Colonic mucosa (tissue), 4 donors: ENCODE measurements at regions not wholly inside any gene's neighbourhood (a gene's known extent, or its start where the extent isn't known, plus 50 kb on each side); places are given as distances from the start of the nearest gene placed in this dataset.

Experiments used
- DNase-seq: peaks from one replicate; pipeline ENCODE4 v3.0.0-alpha.2; 2020
- H3K27ac ChIP-seq: fragments of 200-600 bp; one replicate; pipeline ENCODE4 v1.8.0; 2021
- H3K27me3 ChIP-seq: fragments of 200-600 bp; one replicate; pipeline ENCODE4 v1.8.0; 2021
- H3K36me3 ChIP-seq: fragments of 200-600 bp; one replicate; pipeline ENCODE4 v1.8.0; 2021
- H3K4me1 ChIP-seq: fragments of 200-600 bp; one replicate; pipeline ENCODE4 v1.8.0; 2021; ENCODE audit warnings: mild to moderate bottlenecking
- H3K4me3 ChIP-seq: fragments of 200-600 bp; one replicate; pipeline ENCODE4 v1.8.0; 2021
- H3K9ac ChIP-seq, 2 donors: one replicate each; pipeline ENCODE4 v1.7.0; 2013; ENCODE audit warnings: control low read depth in 2 of 2, low read depth in 2 of 2, low read length in 2 of 2
- H3K9me3 ChIP-seq: fragments of 200-600 bp; one replicate; pipeline ENCODE4 v1.8.0; 2021
- intact Hi-C: fragments of 100-400 bp; cut with DNase I; formaldehyde crosslinking; loops from one replicate; pipeline ENCODE4 v1.14.1; 2022
- TF ChIP-seq, protein P1 (sequence below): fragments of 200-600 bp; IDR thresholded peaks from one replicate; pipeline ENCODE4 v1.8.0; 2022; ENCODE audit warnings: antibody characterized with exemption, mild to moderate bottlenecking
- donor health status: healthy.
- donor health status: DM: no; HTN: no; CAD: no.
- donor health status: DM: no; HTN: no; CAD: no.

DNA sequence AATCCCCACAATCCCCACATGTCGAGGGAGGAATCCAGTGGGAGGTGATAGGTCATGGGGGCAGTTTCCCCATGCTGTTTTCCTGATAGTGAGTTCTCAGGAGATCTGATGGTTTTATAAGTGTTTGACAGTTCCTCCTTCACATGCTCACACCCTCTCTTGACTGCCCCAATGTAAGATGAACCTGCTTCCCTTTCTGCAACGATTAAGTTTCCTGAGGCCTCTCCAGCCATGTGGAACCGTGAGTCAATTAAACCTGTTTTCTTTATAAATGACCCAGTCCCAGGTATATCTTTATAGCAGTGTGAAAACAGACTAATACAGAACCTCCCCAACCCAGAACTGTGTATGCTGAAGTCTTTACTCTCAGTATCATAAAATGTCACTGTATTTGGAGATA is 289.5 kb upstream of the MMADHC start:
- Histone ChIP-seq H3K9ac (no peak overlapping the region), H3K27me3 (no peaks in the 10 kb centered on the region), H3K27ac (no peak overlapping the region), H3K9me3 (no peaks in the 10 kb centered on the region), H3K4me3 (no peak overlapping the region), H3K4me1 (no peaks in the 10 kb centered on the region), H3K36me3 (no peaks in the 10 kb centered on the region)
- intact Hi-C loops = no loop called here
- TF ChIP-seq, protein P1, sequence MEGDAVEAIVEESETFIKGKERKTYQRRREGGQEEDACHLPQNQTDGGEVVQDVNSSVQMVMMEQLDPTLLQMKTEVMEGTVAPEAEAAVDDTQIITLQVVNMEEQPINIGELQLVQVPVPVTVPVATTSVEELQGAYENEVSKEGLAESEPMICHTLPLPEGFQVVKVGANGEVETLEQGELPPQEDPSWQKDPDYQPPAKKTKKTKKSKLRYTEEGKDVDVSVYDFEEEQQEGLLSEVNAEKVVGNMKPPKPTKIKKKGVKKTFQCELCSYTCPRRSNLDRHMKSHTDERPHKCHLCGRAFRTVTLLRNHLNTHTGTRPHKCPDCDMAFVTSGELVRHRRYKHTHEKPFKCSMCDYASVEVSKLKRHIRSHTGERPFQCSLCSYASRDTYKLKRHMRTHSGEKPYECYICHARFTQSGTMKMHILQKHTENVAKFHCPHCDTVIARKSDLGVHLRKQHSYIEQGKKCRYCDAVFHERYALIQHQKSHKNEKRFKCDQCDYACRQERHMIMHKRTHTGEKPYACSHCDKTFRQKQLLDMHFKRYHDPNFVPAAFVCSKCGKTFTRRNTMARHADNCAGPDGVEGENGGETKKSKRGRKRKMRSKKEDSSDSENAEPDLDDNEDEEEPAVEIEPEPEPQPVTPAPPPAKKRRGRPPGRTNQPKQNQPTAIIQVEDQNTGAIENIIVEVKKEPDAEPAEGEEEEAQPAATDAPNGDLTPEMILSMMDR = no peak
- DNase-seq = no peak

DNA sequence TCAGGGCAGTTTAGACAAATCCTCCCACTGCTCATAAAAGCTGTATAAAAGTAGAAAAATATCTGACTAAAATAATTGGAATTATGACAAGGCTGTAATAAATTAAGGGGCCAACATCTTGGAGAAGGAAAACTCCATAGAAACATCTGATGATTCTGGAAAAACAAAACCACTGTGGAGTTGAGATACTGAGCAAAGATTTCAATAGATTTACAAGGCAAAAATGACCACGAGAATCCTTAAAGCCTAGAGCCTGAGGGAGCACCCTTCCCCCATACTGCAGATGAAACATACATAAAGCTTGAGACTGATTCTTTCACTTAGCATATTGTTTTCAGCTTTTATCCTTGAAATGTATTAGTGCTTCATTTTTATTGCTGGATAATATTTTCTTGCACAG is 286.4 kb upstream of the MMADHC start:
- Histone ChIP-seq H3K4me3 (no peak overlapping the region), H3K27ac (no peak overlapping the region), H3K9me3 (no peaks in the 10 kb centered on the region), H3K4me1 (no peaks in the 10 kb centered on the region), H3K27me3 (no peaks in the 10 kb centered on the region), H3K9ac (no peak overlapping the region), H3K36me3 (no peaks in the 10 kb centered on the region)
- TF ChIP-seq, protein P1 = no peak
- DNase-seq = no peak
- intact Hi-C loops = no loop called here

DNA sequence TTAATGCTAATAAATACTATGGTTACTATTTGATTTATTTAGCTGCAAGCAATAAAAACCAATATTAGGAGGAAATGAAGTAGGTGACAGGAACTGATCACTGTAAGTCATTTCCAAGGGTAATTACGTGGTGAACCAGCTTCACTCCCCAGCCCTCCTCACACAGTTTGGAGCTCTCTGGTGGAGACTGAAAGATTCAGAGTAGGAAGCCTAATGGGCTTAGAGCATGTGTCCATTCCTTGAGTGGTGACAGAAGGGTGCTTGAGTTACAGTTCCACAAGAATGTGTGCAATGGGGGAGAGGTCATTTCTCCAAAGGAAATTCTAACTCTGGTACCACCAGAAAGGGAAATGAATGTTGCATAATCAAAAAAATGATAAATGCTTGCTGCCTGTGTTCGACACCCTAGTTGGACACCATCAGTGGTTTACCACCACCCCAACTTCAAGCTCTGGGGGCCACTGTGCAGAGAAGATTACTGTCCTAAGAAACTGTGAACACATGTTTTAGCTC is 285.1 kb upstream of the MMADHC start:
- H3K27ac ChIP-seq = no peak overlapping the region
- intact Hi-C loops = no loop called here
- no peaks in the 10 kb centered on the region for H3K27me3 ChIP-seq
- no peak overlapping the region for H3K4me3 ChIP-seq
- H3K4me1 ChIP-seq = no peaks in the 10 kb centered on the region
- H3K9me3 ChIP-seq = no peaks in the 10 kb centered on the region
- H3K36me3 ChIP-seq = no peaks in the 10 kb centered on the region
- TF ChIP-seq, protein P1 = no peak
- H3K9ac ChIP-seq = no peak overlapping the region
- no peak for DNase-seq

DNA sequence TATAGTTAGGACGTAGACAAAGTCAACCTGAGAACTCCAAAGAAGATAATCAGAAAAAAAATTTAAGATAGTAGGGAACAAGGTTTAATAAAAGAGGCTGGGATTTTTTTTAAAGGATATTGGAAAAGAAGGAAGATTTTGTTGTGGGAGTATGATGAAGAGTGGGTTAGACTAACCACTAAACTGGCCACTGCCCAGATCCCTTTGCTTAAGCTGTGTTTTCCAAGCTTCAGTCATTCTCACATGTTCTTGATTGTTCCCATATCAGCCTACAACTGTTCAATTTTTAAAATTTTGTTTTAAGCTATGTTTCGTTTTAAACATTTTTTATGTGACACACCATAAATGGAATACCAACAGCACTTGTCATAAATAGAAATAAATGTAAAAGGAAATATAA is 284.5 kb upstream of the MMADHC start:
- TF ChIP-seq, protein P1 = no peak
- no peak for DNase-seq
- intact Hi-C loops = no loop called here
- no peaks in the 10 kb centered on the region for H3K36me3 ChIP-seq
- no peaks in the 10 kb centered on the region for H3K4me1 ChIP-seq
- no peak overlapping the region for H3K4me3 ChIP-seq
- no peak overlapping the region for H3K9ac ChIP-seq
- no peak overlapping the region for H3K27ac ChIP-seq
- H3K9me3 ChIP-seq = no peaks in the 10 kb centered on the region
- no peaks in the 10 kb centered on the region for H3K27me3 ChIP-seq

DNA sequence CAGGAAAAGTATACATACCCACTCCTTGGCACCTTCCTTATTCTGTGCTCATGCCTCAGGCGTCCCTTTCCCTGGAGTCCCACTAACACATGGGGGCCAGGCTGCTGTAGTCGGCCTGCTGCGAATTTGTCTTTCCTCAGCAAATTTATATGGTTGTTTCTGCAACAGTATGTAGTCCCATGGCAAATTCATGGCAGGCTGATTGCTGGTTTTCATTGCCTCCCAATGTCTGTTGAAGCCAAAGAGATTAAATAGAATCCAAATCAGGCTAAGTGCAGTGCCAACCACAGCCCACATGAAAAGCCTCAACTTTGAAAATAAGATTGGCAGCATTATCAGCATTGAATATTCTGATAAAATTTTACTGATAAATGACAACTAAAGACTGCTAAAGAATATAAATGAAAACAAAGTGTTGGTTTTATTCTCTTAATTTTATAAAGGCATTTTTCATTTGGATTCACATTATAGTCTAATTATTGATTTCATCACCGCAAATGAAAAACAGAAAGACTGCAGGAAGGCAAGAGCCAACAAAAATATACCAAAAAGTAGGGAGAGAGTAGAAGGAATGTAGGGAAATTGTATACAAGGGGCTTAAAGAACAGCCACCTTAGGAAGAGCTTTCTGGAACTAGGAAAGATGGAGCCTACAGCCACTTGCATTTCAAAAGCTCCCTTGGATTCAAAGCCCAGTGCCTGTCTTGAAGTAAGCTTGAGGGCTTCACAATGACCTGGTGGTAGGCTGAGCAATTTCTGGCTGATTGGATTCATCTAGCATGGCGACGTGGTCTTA is 283.7 kb upstream of the MMADHC start:
- intact Hi-C loops = no loop called here
- Histone ChIP-seq H3K4me1 (no peaks in the 10 kb centered on the region), H3K36me3 (no peaks in the 10 kb centered on the region), H3K4me3 (no peak overlapping the region), H3K9ac (no peak overlapping the region), H3K27me3 (no peaks in the 10 kb centered on the region), H3K27ac (no peak overlapping the region), H3K9me3 (no peaks in the 10 kb centered on the region)
- DNase-seq = no peak
- TF ChIP-seq, protein P1 = no peak
